Chondrocyte (in vitro differentiated cells): ENCODE measurements at regions not wholly inside any gene's neighbourhood (a gene's known extent, or its start where the extent isn't known, plus 50 kb on each side); places are given as distances from the start of the nearest gene placed in this dataset.
"Not testable (repeated sequence)": the region's sequence is repeated elsewhere in the genome, so short reads cannot be mapped to it uniquely, and the experiment has no call there.

ENCODE experiments used
- DNase-seq: peaks from one replicate; pipeline ENCODE4 v3.0.0; 2021; ENCODE audit warnings: mixed read lengths, low spot score
- H3K27ac Mint-ChIP-seq: one replicate; pipeline ENCODE4 v1.8.0; 2021; ENCODE audit warnings: mild to moderate bottlenecking, moderate library complexity, mixed read lengths; ENCODE audit not compliant: unreplicated experiment
- H3K27me3 Mint-ChIP-seq: 2 replicates; pipeline ENCODE4 v1.8.0; 2021; ENCODE audit warnings: low read depth, mixed read lengths
- H3K36me3 Mint-ChIP-seq: 2 replicates; pipeline ENCODE4 v1.8.0; 2021; ENCODE audit warnings: low read depth, mixed read lengths
- H3K4me1 Mint-ChIP-seq: 2 replicates; pipeline ENCODE4 v1.8.0; 2021; ENCODE audit warnings: low read depth, mild to moderate bottlenecking, mixed read lengths
- H3K4me3 Mint-ChIP-seq: one replicate; pipeline ENCODE4 v1.8.0; 2021; ENCODE audit warnings: mild to moderate bottlenecking, moderate library complexity, mixed read lengths; ENCODE audit not compliant: unreplicated experiment
- H3K9me3 Mint-ChIP-seq: 2 replicates; pipeline ENCODE4 v1.8.0; 2021; ENCODE audit warnings: low read depth, mixed read lengths
- CTCF ChIP-seq: fragments of 200-600 bp; sonication (generic); IDR thresholded peaks from 2 replicates; pipeline ENCODE4 v1.5.0; 2021; ENCODE audit warnings: antibody characterized with exemption, mild to moderate bottlenecking, moderate library complexity

GRCh38 chr1:166682588-166682987 lies 156.7 kb upstream of the POGK start:
- Mint-ChIP-seq H3K27ac (no peak overlapping the region), H3K9me3 (peaks cover 14% of the 10 kb centered on the region), H3K27me3 (peaks cover 6% of the 10 kb centered on the region), H3K4me3 (no peak overlapping the region), H3K4me1 (no peaks in the 10 kb centered on the region), H3K36me3 (no peaks in the 10 kb centered on the region)
- no peak for DNase-seq
- no peak for TF ChIP-seq CTCF

- not testable (repeated sequence) for DNase-seq, H3K4me1 Mint-ChIP-seq, H3K27ac Mint-ChIP-seq, H3K27me3 Mint-ChIP-seq, H3K36me3 Mint-ChIP-seq, H3K4me3 Mint-ChIP-seq
- H3K9me3 Mint-ChIP-seq: peaks cover 14% of the 10 kb centered on the region
Observed at GRCh38 chr1:166684669-166685068, 154.6 kb upstream of the POGK start.

GRCh38 chr1:166685200-166685599 lies 154.1 kb upstream of the POGK start:
- no peak for TF ChIP-seq CTCF
- no peak overlapping the region for H3K4me3 Mint-ChIP-seq
- H3K27me3 Mint-ChIP-seq: peaks cover 5% of the 10 kb centered on the region
- H3K4me1 Mint-ChIP-seq: no peaks in the 10 kb centered on the region
- no peak overlapping the region for H3K27ac Mint-ChIP-seq
- no peaks in the 10 kb centered on the region for H3K36me3 Mint-ChIP-seq
- no peak for DNase-seq
- peaks cover 14% of the 10 kb centered on the region for H3K9me3 Mint-ChIP-seq

- not testable (repeated sequence) for H3K27me3 Mint-ChIP-seq, H3K36me3 Mint-ChIP-seq, DNase-seq, H3K4me3 Mint-ChIP-seq, H3K4me1 Mint-ChIP-seq, H3K27ac Mint-ChIP-seq
- peaks cover 14% of the 10 kb centered on the region for H3K9me3 Mint-ChIP-seq
Observed at GRCh38 chr1:166685891-166686290, 153.4 kb upstream of the POGK start.

GRCh38 chr1:166690596-166690995 lies 148.7 kb upstream of the POGK start:
- not testable (repeated sequence) for H3K4me3 Mint-ChIP-seq, H3K36me3 Mint-ChIP-seq, H3K27ac Mint-ChIP-seq, H3K27me3 Mint-ChIP-seq, DNase-seq, H3K4me1 Mint-ChIP-seq
- peaks cover 11% of the 10 kb centered on the region for H3K9me3 Mint-ChIP-seq

GRCh38 chr1:166691476-166691875 lies 147.8 kb upstream of the POGK start:
- H3K4me3 Mint-ChIP-seq: no peak overlapping the region
- H3K27me3 Mint-ChIP-seq: peaks cover 2% of the 10 kb centered on the region
- DNase-seq: no peak
- TF ChIP-seq CTCF: no peak
- H3K27ac Mint-ChIP-seq: no peak overlapping the region
- peaks cover 2% of the 10 kb centered on the region for H3K9me3 Mint-ChIP-seq
- no peaks in the 10 kb centered on the region for H3K36me3 Mint-ChIP-seq
- H3K4me1 Mint-ChIP-seq: no peaks in the 10 kb centered on the region

GRCh38 chr1:166692346-166692745 lies 146.9 kb upstream of the POGK start:
- no peak overlapping the region for H3K27ac Mint-ChIP-seq
- H3K4me3 Mint-ChIP-seq: no peak overlapping the region
- peaks cover 2% of the 10 kb centered on the region for H3K27me3 Mint-ChIP-seq
- no peaks in the 10 kb centered on the region for H3K4me1 Mint-ChIP-seq
- no peaks in the 10 kb centered on the region for H3K36me3 Mint-ChIP-seq
- no peak for DNase-seq
- TF ChIP-seq CTCF: no peak
- no peaks in the 10 kb centered on the region for H3K9me3 Mint-ChIP-seq
